Esophagus squamous epithelium (tissue), 5 donors: ENCODE measurements at regions not wholly inside any gene's neighbourhood (a gene's known extent, or its start where the extent isn't known, plus 50 kb on each side); places are given as distances from the start of the nearest gene placed in this dataset.

Experiments
- DNase-seq: peaks from one replicate; lab custom pipeline; 2025; lab: John Stamatoyannopoulos, UW
- H3K27ac ChIP-seq, 4 donors: fragments of 200-600 bp; sonication (generic); one replicate each; pipeline ENCODE4 v1.5.1; 2016 to 2019; ENCODE audit warnings: mild to moderate bottlenecking in 1 of 4
- H3K27me3 ChIP-seq, 4 donors: fragments of 200-600 bp; sonication (generic); 1 replicate in 3 of 4; 2 replicates in 1 of 4; pipeline versions ENCODE4 v1.5.1 to v1.6.0; 2017 to 2021; ENCODE audit warnings: antibody characterized with exemption in 1 of 4
- H3K36me3 ChIP-seq, 3 donors: fragments of 200-600 bp; sonication (generic); one replicate each; pipeline ENCODE4 v1.5.1; 2016 to 2019
- H3K4me1 ChIP-seq, 3 donors: fragments of 200-600 bp; sonication (generic); one replicate each; pipeline ENCODE4 v1.5.1; 2017 to 2019
- H3K4me3 ChIP-seq, 4 donors: fragments of 200-600 bp; sonication (generic); 1 replicate in 3 of 4; 2 replicates in 1 of 4; pipeline ENCODE4 v1.5.1; 2016 to 2019; ENCODE audit warnings: mild to moderate bottlenecking in 2 of 4, moderate library complexity in 1 of 4
- H3K9me3 ChIP-seq, 3 donors: fragments of 200-600 bp; sonication (generic); one replicate each; pipeline ENCODE4 v1.5.1; 2016 to 2019
- CTCF ChIP-seq, 6 experiments: fragments of 450-650 bp in 4 of 6; fragments of 200-600 bp in 2 of 6; sonication (generic) in 2 of 6; IDR thresholded peaks; one replicate each; pipeline ENCODE4 v1.5.1; 2016 to 2019; ENCODE audit warnings: antibody characterized with exemption in 6 of 6, mild to moderate bottlenecking in 4 of 6, moderate library complexity in 4 of 6
- POLR2A ChIP-seq, 4 donors: fragments of 450-650 bp; IDR thresholded peaks; one replicate each; pipeline ENCODE4 v1.6.1; 2017; ENCODE audit warnings: antibody characterized with exemption in 4 of 4, mild to moderate bottlenecking in 4 of 4, moderate library complexity in 3 of 4
- WGBS, 2 donors: methylation state at CpG; one replicate each; pipeline ENCODE4 v1.1.5; 2018; 5-methylcytosine and 5-hydroxymethylcytosine counted together
- intact Hi-C: fragments of 100-400 bp; cut with DNase I; formaldehyde crosslinking; loops from one replicate; pipeline ENCODE4 v1.15.0; 2022
- donor health status: DM: yes; HTN: yes; CAD: no.

GRCh38 chr2:184039493-184039892, 558.8 kb upstream of the ZNF804A start:
- TF ChIP-seq CTCF (IDR thresholded peaks at IDR 0.05) = no peak
- no peak for TF ChIP-seq POLR2A (IDR thresholded peaks at IDR 0.05)
- no peaks in the 10 kb centered on the region for H3K27me3 ChIP-seq
- H3K36me3 ChIP-seq = no peaks in the 10 kb centered on the region
- H3K9me3 ChIP-seq = no peaks in the 10 kb centered on the region
- no peaks in the 10 kb centered on the region for H3K4me1 ChIP-seq
- WGBS, 2 donors = 77 to 83% methylated on average over 3 of the region's 3 CpGs
- intact Hi-C loops = no loop called here
- DNase-seq = no peak
- no peak overlapping the region for H3K27ac ChIP-seq
- H3K4me3 ChIP-seq = no peak overlapping the region

GRCh38 chr2:184040230-184040629, 558.1 kb upstream of the ZNF804A start:
- no peaks in the 10 kb centered on the region for H3K4me1 ChIP-seq
- no peaks in the 10 kb centered on the region for H3K9me3 ChIP-seq
- TF ChIP-seq POLR2A (IDR thresholded peaks at IDR 0.05) = no peak
- TF ChIP-seq CTCF (IDR thresholded peaks at IDR 0.05) = no peak
- H3K4me3 ChIP-seq = no peak overlapping the region
- 79 to 83% methylated on average over 1 of the region's 1 CpG for WGBS, 2 donors
- no peak for DNase-seq
- intact Hi-C loops = no loop called here
- no peaks in the 10 kb centered on the region for H3K36me3 ChIP-seq
- H3K27me3 ChIP-seq = no peaks in the 10 kb centered on the region
- H3K27ac ChIP-seq = no peak overlapping the region

- Histone ChIP-seq H3K27ac (no peak overlapping the region), H3K4me1 (no peaks in the 10 kb centered on the region), H3K4me3 (no peak overlapping the region), H3K27me3 (no peaks in the 10 kb centered on the region), H3K9me3 (no peaks in the 10 kb centered on the region), H3K36me3 (no peaks in the 10 kb centered on the region)
- DNase-seq = no peak
- 43 to 61% methylated on average over 3 of the region's 3 CpGs for WGBS, 2 donors
- TF ChIP-seq CTCF (IDR thresholded peaks at IDR 0.05) (no peak), POLR2A (IDR thresholded peaks at IDR 0.05) (no peak)
- intact Hi-C loops = no loop called here
Measured at GRCh38 chr2:184041077-184041476, 557.3 kb upstream of the ZNF804A start.

GRCh38 chr2:184041777-184042176, 556.6 kb upstream of the ZNF804A start:
- H3K4me1 ChIP-seq = no peaks in the 10 kb centered on the region
- 70 to 73% methylated on average over 4 of the region's 4 CpGs for WGBS, 2 donors
- intact Hi-C loops = no loop called here

GRCh38 chr2:184047536-184047935, 550.8 kb upstream of the ZNF804A start:
- Histone ChIP-seq H3K4me1 (no peaks in the 10 kb centered on the region), H3K27me3 (no peaks in the 10 kb centered on the region), H3K27ac (no peak overlapping the region), H3K9me3 (no peaks in the 10 kb centered on the region), H3K4me3 (no peak overlapping the region), H3K36me3 (no peaks in the 10 kb centered on the region)
- intact Hi-C loops = no loop called here
- 26 to 55% methylated on average over 3 of the region's 3 CpGs for WGBS, 2 donors
- TF ChIP-seq CTCF (IDR thresholded peaks at IDR 0.05) (no peak), POLR2A (IDR thresholded peaks at IDR 0.05) (no peak)
- no peak for DNase-seq

More at GRCh38 chr2:184041777-184042176, 556.6 kb upstream of the ZNF804A start:
- H3K27ac ChIP-seq = no peak overlapping the region
- no peaks in the 10 kb centered on the region for H3K27me3 ChIP-seq
- DNase-seq = no peak
- no peaks in the 10 kb centered on the region for H3K9me3 ChIP-seq
- no peaks in the 10 kb centered on the region for H3K36me3 ChIP-seq
- TF ChIP-seq CTCF (IDR thresholded peaks at IDR 0.05) (no peak), POLR2A (IDR thresholded peaks at IDR 0.05) (no peak)
- H3K4me3 ChIP-seq = no peak overlapping the region
